ENCODE measurements at regions not wholly inside any gene's neighbourhood (a gene's known extent, or its start where the extent isn't known, plus 50 kb on each side); places are given as distances from the start of the nearest gene placed in this dataset.

DNA sequence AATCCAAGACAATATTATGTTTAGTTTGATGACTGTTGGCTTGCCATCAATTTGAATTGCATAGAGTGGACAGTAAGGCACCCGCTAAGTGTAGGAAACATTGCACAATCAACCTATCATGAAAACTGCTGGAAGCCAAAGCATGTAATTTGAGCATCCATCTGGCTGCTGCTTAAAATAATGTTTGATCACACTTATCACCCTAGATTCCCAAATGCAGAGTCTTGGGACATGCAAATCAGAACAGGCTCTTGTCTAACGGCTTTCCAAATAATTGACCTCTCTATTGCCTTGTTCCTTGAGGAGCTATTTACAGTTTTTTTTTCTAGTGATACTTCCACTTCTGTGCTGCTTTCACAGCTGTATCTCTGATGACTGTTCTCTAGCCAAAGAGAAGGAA lies 342.1 kb downstream of the PRR16 start:
- Histone ChIP-seq H3K4me3 (no peak overlapping the region), H3K27me3 (no peaks in the 10 kb centered on the region), H3K27ac (no peak overlapping the region), H3K9me3 (no peaks in the 10 kb centered on the region), H3K36me3 (ENCODE audit: low read depth, missing control alignments) (no peaks in the 10 kb centered on the region), H3K4me1 (no peaks in the 10 kb centered on the region)
- 51 to 74% methylated on average over 2 of the region's 2 CpGs for WGBS, 2 donors
- intact Hi-C loops (cut with DNase I; ENCODE audit: low total_unique reads) = no loop called here
- no peak for DNase-seq
- TF ChIP-seq POLR2A (IDR thresholded peaks at IDR 0.05) = no peak
- TF ChIP-seq, protein P1, sequence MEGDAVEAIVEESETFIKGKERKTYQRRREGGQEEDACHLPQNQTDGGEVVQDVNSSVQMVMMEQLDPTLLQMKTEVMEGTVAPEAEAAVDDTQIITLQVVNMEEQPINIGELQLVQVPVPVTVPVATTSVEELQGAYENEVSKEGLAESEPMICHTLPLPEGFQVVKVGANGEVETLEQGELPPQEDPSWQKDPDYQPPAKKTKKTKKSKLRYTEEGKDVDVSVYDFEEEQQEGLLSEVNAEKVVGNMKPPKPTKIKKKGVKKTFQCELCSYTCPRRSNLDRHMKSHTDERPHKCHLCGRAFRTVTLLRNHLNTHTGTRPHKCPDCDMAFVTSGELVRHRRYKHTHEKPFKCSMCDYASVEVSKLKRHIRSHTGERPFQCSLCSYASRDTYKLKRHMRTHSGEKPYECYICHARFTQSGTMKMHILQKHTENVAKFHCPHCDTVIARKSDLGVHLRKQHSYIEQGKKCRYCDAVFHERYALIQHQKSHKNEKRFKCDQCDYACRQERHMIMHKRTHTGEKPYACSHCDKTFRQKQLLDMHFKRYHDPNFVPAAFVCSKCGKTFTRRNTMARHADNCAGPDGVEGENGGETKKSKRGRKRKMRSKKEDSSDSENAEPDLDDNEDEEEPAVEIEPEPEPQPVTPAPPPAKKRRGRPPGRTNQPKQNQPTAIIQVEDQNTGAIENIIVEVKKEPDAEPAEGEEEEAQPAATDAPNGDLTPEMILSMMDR (IDR thresholded peaks at IDR 0.05) = no peak

DNA sequence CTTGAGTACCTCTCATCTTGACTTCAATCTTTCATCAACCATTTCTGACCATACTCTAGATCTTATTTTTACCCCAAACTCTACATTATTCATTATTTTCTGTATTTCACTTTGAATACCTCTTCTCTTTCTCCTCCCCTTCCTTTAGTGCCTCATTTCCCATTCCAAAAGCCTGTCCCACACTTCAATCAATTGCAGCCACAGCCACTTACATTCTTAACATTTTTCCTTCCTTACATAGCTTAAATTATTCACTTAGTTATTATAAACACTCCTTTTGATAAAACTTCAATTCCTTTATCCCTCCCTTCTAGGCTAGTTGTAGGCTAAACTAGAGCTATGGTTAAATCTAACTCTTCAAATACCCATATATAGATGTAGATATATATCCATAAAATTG lies 344.0 kb downstream of the PRR16 start:
- Histone ChIP-seq H3K27ac (no peak overlapping the region), H3K36me3 (ENCODE audit: low read depth, missing control alignments) (no peaks in the 10 kb centered on the region), H3K4me1 (no peaks in the 10 kb centered on the region), H3K9me3 (no peaks in the 10 kb centered on the region), H3K4me3 (no peak overlapping the region), H3K27me3 (no peaks in the 10 kb centered on the region)
- intact Hi-C loops (cut with DNase I; ENCODE audit: low total_unique reads) = no loop called here
- no peak for DNase-seq
- no peak for TF ChIP-seq POLR2A (IDR thresholded peaks at IDR 0.05)
- TF ChIP-seq, protein P1 (IDR thresholded peaks at IDR 0.05) = no peak

DNA sequence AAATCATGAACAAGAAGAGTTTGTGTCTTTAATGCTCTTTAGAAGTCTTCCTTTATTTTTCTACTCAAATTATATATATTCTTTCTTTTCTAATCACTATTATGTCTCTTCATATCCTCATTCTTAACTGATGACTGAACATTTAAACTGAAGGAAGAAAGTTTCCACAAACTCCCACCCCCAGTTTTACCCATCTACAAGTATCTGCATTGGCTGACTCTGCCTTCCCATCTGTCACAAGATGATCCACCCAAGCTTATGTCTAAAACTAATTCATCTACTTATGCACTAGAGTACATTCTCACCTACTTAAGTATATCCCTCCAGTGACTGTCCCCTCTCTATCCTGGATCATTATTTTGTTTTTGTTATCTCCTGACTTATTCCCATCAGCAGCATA lies 344.5 kb downstream of the PRR16 start:
- intact Hi-C loops (cut with DNase I; ENCODE audit: low total_unique reads) = no loop called here
- DNase-seq = no peak

DNA sequence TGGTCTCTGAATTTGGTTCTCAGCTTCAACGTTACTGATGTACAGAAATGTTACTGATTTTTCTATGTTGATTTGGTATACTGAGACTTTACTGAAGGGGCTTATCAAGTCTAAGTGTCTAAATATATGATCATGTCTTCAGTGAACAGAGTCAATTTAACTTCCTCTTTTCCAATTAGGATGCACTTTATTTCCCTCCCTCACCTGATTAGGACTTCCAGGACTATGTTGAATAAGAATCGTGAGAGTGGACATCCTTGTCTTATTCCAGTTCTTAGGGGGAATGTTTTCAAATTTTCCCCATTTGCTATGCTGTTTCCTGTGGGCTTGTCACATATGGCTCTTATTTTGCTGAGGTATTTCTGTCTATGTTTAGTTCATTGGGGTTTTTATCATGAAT lies 349.5 kb downstream of the PRR16 start:
- Histone ChIP-seq H3K27ac (no peak overlapping the region), H3K4me1 (no peaks in the 10 kb centered on the region), H3K36me3 (ENCODE audit: low read depth, missing control alignments) (no peaks in the 10 kb centered on the region), H3K4me3 (no peak overlapping the region), H3K27me3 (no peaks in the 10 kb centered on the region), H3K9me3 (no peaks in the 10 kb centered on the region)
- intact Hi-C loops (cut with DNase I; ENCODE audit: low total_unique reads) = no loop called here
- TF ChIP-seq POLR2A (IDR thresholded peaks at IDR 0.05) = no peak
- TF ChIP-seq, protein P1 (IDR thresholded peaks at IDR 0.05) = no peak
- DNase-seq = no peak
- WGBS, 2 donors = 84 to 86% methylated on average over 2 of the region's 2 CpGs

More for the DNA sequence above, 344.5 kb downstream of the PRR16 start:
- TF ChIP-seq, protein P1 (IDR thresholded peaks at IDR 0.05) = no peak
- no peak for TF ChIP-seq POLR2A (IDR thresholded peaks at IDR 0.05)
- H3K4me3 ChIP-seq = no peak overlapping the region
- H3K27me3 ChIP-seq = no peaks in the 10 kb centered on the region
- H3K36me3 ChIP-seq (ENCODE audit: low read depth, missing control alignments) = no peaks in the 10 kb centered on the region
- H3K27ac ChIP-seq = no peak overlapping the region
- no peaks in the 10 kb centered on the region for H3K9me3 ChIP-seq
- no peaks in the 10 kb centered on the region for H3K4me1 ChIP-seq

DNA sequence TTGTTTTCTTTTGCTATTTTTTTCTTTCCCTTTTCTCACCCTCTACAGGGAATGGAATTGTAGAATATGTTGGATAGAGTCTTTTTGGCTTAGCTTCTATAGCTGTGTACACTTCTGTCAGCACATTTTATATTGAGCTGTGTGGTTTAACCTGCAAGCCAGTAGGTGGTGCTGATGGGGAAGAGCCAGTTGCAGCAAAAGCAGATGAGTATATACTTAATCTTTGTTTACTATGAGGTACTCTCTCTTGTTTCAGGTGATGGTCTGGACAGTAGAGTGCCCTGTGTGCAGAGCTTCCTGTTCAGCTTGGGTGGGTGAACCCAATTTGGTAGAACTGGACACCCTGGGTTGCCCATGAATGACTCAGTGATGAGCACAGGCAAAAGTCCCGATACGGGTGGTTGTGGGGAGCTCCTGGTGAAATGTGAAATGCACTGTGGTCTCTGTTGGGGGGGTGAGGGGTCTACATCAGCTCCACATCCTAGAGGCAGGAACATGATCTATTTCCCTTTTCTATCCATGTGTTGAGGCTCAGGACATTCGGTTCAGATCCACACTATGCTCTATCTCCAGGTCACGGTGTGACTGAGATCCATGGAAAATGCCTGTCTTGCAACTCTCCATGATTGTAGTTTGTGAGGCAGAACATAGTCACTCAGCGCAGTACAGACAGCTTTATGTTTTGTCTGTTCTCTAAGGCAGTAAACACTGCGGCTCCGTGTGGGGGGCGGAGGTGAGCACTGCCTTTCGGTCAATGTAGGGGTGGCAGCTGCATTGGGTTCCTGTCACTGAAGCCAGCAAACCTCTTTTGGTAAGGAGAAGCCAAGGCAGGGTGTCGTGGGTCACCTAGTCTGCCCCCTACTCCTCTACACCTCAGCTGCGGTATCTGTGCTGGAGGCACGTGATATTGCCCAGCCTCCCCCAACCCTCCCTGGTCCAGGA lies 353.2 kb downstream of the PRR16 start:
- no peaks in the 10 kb centered on the region for H3K4me1 ChIP-seq
- H3K9me3 ChIP-seq = no peaks in the 10 kb centered on the region
- intact Hi-C loops (cut with DNase I; ENCODE audit: low total_unique reads) = no loop called here
- peak overlapping the region; percentile 1 to 18 for H3K4me3 ChIP-seq
- H3K27ac ChIP-seq = no peak overlapping the region
- no peaks in the 10 kb centered on the region for H3K27me3 ChIP-seq
- TF ChIP-seq, protein P1 (IDR thresholded peaks at IDR 0.05) = peak in 1 of 3 experiments; percentile 28
- TF ChIP-seq POLR2A (IDR thresholded peaks at IDR 0.05) = no peak
- 53 to 68% methylated on average over 12 of the region's 12 CpGs for WGBS, 2 donors
- H3K36me3 ChIP-seq (ENCODE audit: low read depth, missing control alignments) = no peaks in the 10 kb centered on the region
- peak; percentile 45 for DNase-seq

Data from testis (tissue), 2 donors.